ENCODE measurements at regions not wholly inside any gene's neighbourhood (a gene's known extent, or its start where the extent isn't known, plus 50 kb on each side); places are given as distances from the start of the nearest gene placed in this dataset.

- DNase-seq (ENCODE audit: low read depth in 3 of 3) = peak; percentile 34 to 61 (median 52)
Observed at GRCh38 chr7:131107337-131108211, 220.1 kb upstream of the MKLN1 start.

- no peak for DNase-seq (ENCODE audit: low read depth in 3 of 3)
Observed at GRCh38 chr7:131108212-131108940, 219.3 kb upstream of the MKLN1 start.

GRCh38 chr7:131109011-131109758 lies 218.5 kb upstream of the MKLN1 start:
- DNase-seq (ENCODE audit: low read depth in 3 of 3) = no peak

- DNase-seq (ENCODE audit: low read depth in 3 of 3) = peak; percentile 51 to 67 (median 52)
Observed at GRCh38 chr7:131109759-131110296, 217.8 kb upstream of the MKLN1 start.

GRCh38 chr7:131110297-131111080 lies 217.2 kb upstream of the MKLN1 start:
- no peak for DNase-seq (ENCODE audit: low read depth in 3 of 3)

GRCh38 chr7:131111081-131111576 lies 216.5 kb upstream of the MKLN1 start:
- no peak for DNase-seq (ENCODE audit: low read depth in 3 of 3)

GRCh38 chr7:131111792-131112191 lies 215.9 kb upstream of the MKLN1 start:
- DNase-seq (ENCODE audit: low read depth in 3 of 3) = no peak

GRCh38 chr7:131112431-131112830 lies 215.2 kb upstream of the MKLN1 start:
- DNase-seq (ENCODE audit: low read depth in 3 of 3) = no peak

GRCh38 chr7:131115340-131115739 lies 212.3 kb upstream of the MKLN1 start:
- no peak for DNase-seq (ENCODE audit: low read depth in 3 of 3)

- DNase-seq (ENCODE audit: low read depth in 3 of 3) = no peak
Observed at GRCh38 chr7:131117439-131117838, 210.2 kb upstream of the MKLN1 start.

- DNase-seq (ENCODE audit: low read depth in 3 of 3) = no peak
Observed at GRCh38 chr7:131119381-131119780, 208.3 kb upstream of the MKLN1 start.

GRCh38 chr7:131122394-131122793 lies 205.3 kb upstream of the MKLN1 start:
- no peak for DNase-seq (ENCODE audit: low read depth in 3 of 3)

GRCh38 chr7:131124001-131124629 lies 203.6 kb upstream of the MKLN1 start:
- no peak for DNase-seq (ENCODE audit: low read depth in 3 of 3)

GRCh38 chr7:131124867-131125266 lies 202.8 kb upstream of the MKLN1 start:
- no peak for DNase-seq (ENCODE audit: low read depth in 3 of 3)

- DNase-seq (ENCODE audit: low read depth in 3 of 3) = no peak
Observed at GRCh38 chr7:131130324-131130723, 197.4 kb upstream of the MKLN1 start.

GRCh38 chr7:131131012-131131745 lies 196.5 kb upstream of the MKLN1 start:
- no peak for DNase-seq (ENCODE audit: low read depth in 3 of 3)

GRCh38 chr7:131131746-131132431 lies 195.8 kb upstream of the MKLN1 start:
- DNase-seq (ENCODE audit: low read depth in 3 of 3) = no peak

GRCh38 chr7:131139462-131139861 lies 188.2 kb upstream of the MKLN1 start:
- DNase-seq (ENCODE audit: low read depth in 3 of 3) = no peak

- no peak for DNase-seq (ENCODE audit: low read depth in 3 of 3)
Observed at GRCh38 chr7:131141443-131141967, 186.2 kb upstream of the MKLN1 start.
